DOHH2 (cell line): ENCODE measurements at regions not wholly inside any gene's neighbourhood (a gene's known extent, or its start where the extent isn't known, plus 50 kb on each side); places are given as distances from the start of the nearest gene placed in this dataset.

Source experiments
- H3F3A ChIP-seq: fragments of 200-600 bp; sonication (generic), shearing (Covaris generic); 2 replicates; pipeline ENCODE4 v1.6.0; 2016; ENCODE audit warnings: antibody characterized with exemption, mild to moderate bottlenecking; ENCODE audit not compliant: control insufficient read depth, insufficient read depth
- H3K27ac ChIP-seq: fragments of 200-600 bp; sonication (generic); 2 replicates; pipeline ENCODE4 v1.5.1; 2014; ENCODE audit warnings: low read depth, mild to moderate bottlenecking, low read length, moderate library complexity
- H3K27me3 ChIP-seq: fragments of 200-600 bp; sonication (generic); 2 replicates; pipeline ENCODE4 v1.6.1; 2014; ENCODE audit warnings: mild to moderate bottlenecking, low read length, mixed read lengths; ENCODE audit not compliant: control insufficient read depth
- H3K36me3 ChIP-seq: fragments of 200-600 bp; sonication (generic); 2 replicates; pipeline ENCODE4 v1.6.1; 2014; ENCODE audit warnings: mild to moderate bottlenecking, low read length, moderate library complexity, mixed read lengths; ENCODE audit not compliant: control insufficient read depth
- H3K4me1 ChIP-seq: fragments of 200-600 bp; sonication (generic); 2 replicates; pipeline ENCODE4 v1.6.1; 2014; ENCODE audit warnings: mild to moderate bottlenecking, low read length, mixed read lengths; ENCODE audit not compliant: control insufficient read depth
- H3K4me2 ChIP-seq: fragments of 200-600 bp; sonication (generic); 2 replicates; pipeline ENCODE4 v1.6.0; 2014; ENCODE audit warnings: mild to moderate bottlenecking, low read length, moderate library complexity
- H3K4me3 ChIP-seq: fragments of 200-600 bp; sonication (generic); 2 replicates; pipeline ENCODE4 v1.5.1; 2014; ENCODE audit warnings: mild to moderate bottlenecking, low read length, mixed read lengths
- H3K79me2 ChIP-seq: fragments of 200-600 bp; sonication (generic); 2 replicates; pipeline ENCODE4 v1.6.1; 2014; ENCODE audit warnings: mild to moderate bottlenecking, low read length, mixed read lengths; ENCODE audit not compliant: control insufficient read depth
- H3K9me2 ChIP-seq: fragments of 200-600 bp; sonication (generic); replicated peaks from 2 replicates; pipeline ENCODE4 v1.6.1; 2014; ENCODE audit warnings: mild to moderate bottlenecking, low read length, mixed read lengths; ENCODE audit not compliant: control insufficient read depth
- H3K9me3 ChIP-seq: fragments of 200-600 bp; sonication (generic); 2 replicates; pipeline ENCODE4 v1.6.1; 2014; ENCODE audit warnings: antibody characterized with exemption, low read length, mixed read lengths; ENCODE audit not compliant: control insufficient read depth, insufficient read depth
- H4K20me1 ChIP-seq: fragments of 200-600 bp; sonication (generic); 2 replicates; pipeline ENCODE4 v1.6.0; 2014; ENCODE audit warnings: low read depth, mild to moderate bottlenecking, antibody characterized with exemption, low read length, moderate library complexity; ENCODE audit not compliant: control insufficient read depth, insufficient read depth
- EZH2phosphoT487 ChIP-seq: fragments of 200-600 bp; sonication (generic); IDR thresholded peaks from 2 replicates; pipeline ENCODE4 v1.6.1; 2017; ENCODE audit warnings: borderline replicate concordance, mild to moderate bottlenecking, antibody characterized with exemption, low read length, moderate library complexity, mixed read lengths
- TF ChIP-seq, protein P1 (sequence below): fragments of 200-600 bp; sonication (generic); IDR thresholded peaks from one replicate; pipeline ENCODE4 v1.5.1; 2014; ENCODE audit warnings: antibody characterized with exemption, mild to moderate bottlenecking, low read depth, low read length; ENCODE audit not compliant: poor library complexity, severe bottlenecking

DNA sequence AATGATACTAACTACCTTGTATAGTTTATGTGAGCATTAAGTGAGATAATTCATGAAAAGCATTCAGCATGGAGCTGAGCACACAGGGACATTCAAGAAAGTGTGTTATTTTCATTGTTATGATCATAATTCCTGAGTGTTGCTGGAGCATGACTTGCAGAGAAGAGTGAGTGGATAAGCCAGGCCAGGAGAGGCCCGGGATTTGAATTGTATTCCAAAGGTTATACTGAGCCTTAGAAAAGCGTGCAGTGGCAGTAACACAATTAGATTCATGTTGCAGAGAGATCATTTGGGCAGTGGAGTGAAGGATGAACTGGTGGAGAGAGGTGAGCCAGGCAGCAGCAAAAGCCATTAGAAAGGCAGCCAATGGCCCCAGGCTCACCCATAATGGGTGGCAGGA, 142.9 kb upstream of the SH3BP4 start:
- Histone ChIP-seq H3K4me1 (no peaks in the 10 kb centered on the region), H3F3A (no peaks in the 10 kb centered on the region), H4K20me1 (no peaks in the 10 kb centered on the region), H3K9me3 (no peaks in the 10 kb centered on the region), H3K27me3 (no peaks in the 10 kb centered on the region), H3K27ac (no peak overlapping the region), H3K4me3 (no peak overlapping the region), H3K4me2 (no peak overlapping the region), H3K9me2 (no peaks in the 10 kb centered on the region), H3K36me3 (no peaks in the 10 kb centered on the region), H3K79me2 (no peaks in the 10 kb centered on the region)
- TF ChIP-seq, protein P1, sequence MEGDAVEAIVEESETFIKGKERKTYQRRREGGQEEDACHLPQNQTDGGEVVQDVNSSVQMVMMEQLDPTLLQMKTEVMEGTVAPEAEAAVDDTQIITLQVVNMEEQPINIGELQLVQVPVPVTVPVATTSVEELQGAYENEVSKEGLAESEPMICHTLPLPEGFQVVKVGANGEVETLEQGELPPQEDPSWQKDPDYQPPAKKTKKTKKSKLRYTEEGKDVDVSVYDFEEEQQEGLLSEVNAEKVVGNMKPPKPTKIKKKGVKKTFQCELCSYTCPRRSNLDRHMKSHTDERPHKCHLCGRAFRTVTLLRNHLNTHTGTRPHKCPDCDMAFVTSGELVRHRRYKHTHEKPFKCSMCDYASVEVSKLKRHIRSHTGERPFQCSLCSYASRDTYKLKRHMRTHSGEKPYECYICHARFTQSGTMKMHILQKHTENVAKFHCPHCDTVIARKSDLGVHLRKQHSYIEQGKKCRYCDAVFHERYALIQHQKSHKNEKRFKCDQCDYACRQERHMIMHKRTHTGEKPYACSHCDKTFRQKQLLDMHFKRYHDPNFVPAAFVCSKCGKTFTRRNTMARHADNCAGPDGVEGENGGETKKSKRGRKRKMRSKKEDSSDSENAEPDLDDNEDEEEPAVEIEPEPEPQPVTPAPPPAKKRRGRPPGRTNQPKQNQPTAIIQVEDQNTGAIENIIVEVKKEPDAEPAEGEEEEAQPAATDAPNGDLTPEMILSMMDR = no peak
- TF ChIP-seq EZH2phosphoT487 = no peak

DNA sequence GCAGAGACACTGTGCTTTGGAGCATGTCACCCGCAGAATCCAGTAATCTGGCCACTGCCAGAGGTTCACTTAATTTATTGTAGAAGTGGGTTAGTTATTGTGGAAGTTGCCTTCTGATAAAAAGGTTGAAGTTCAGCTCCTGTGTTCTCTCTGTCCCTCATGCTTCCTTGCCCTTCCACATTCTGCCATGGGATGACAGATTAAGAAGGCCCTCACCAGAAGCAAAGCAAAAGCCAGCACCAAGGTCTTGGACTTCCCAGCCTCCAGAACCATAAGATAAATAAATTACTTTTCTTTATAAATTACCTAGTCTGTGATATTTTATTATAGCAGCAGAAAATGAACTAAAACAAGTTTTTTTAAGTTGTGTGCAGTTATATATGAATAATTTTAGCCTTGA, 145.0 kb upstream of the SH3BP4 start:
- Histone ChIP-seq H3F3A (no peaks in the 10 kb centered on the region), H3K36me3 (no peaks in the 10 kb centered on the region), H3K9me3 (no peaks in the 10 kb centered on the region), H3K27ac (no peak overlapping the region), H3K27me3 (no peaks in the 10 kb centered on the region), H3K4me1 (no peaks in the 10 kb centered on the region), H3K9me2 (no peaks in the 10 kb centered on the region), H3K79me2 (no peaks in the 10 kb centered on the region), H3K4me3 (no peak overlapping the region), H3K4me2 (no peak overlapping the region), H4K20me1 (no peaks in the 10 kb centered on the region)
- TF ChIP-seq, protein P1 = no peak
- TF ChIP-seq EZH2phosphoT487 = no peak

DNA sequence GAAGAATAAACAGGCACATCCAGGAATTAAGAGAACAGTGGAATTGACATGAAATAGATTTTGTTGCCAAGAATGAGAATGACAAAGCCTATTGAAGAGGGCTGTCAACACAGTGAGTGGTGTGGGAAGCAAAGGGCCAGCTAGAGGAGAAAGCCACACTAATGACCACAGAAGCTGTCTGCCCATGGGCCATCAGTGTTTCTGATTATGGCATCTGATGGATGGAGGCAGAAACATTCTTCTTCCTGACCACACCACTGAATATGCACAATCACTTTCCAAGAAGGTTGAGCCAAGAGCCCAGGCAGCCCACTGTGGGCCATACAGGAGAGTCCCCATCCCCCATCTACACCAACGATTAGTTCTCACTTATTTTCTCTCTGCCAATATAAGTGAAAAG, 146.0 kb upstream of the SH3BP4 start:
- H3F3A ChIP-seq = no peaks in the 10 kb centered on the region
- H4K20me1 ChIP-seq = no peaks in the 10 kb centered on the region
- no peaks in the 10 kb centered on the region for H3K27me3 ChIP-seq
- no peak for TF ChIP-seq EZH2phosphoT487
- TF ChIP-seq, protein P1 = no peak
- no peaks in the 10 kb centered on the region for H3K36me3 ChIP-seq
- H3K9me2 ChIP-seq = no peaks in the 10 kb centered on the region
- H3K9me3 ChIP-seq = no peaks in the 10 kb centered on the region
- H3K4me2 ChIP-seq = no peak overlapping the region
- H3K4me1 ChIP-seq = no peaks in the 10 kb centered on the region
- H3K79me2 ChIP-seq = no peaks in the 10 kb centered on the region
- H3K4me3 ChIP-seq = no peak overlapping the region
- H3K27ac ChIP-seq = no peak overlapping the region

DNA sequence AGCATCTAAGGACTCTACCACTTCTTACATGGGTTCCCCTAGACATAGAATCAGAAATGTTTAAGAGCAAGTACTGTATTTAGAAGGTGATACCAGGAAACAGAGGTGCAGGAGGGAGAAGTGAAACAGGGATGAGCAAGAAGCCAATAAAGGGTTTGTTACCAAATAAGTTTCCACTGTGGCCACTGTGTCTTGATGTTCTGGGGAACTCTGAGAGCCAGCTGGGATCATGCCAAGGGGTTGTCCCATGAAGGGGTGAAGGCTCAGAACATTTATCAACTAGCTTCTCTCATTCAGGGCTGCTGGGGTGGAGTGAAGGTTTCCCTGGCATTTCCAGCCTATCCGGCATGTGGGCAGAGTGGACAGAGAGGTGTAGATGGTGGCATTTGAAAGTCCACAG, 147.1 kb upstream of the SH3BP4 start:
- Histone ChIP-seq H3K27ac (no peak overlapping the region), H3K9me2 (no peaks in the 10 kb centered on the region), H4K20me1 (no peaks in the 10 kb centered on the region), H3K36me3 (no peaks in the 10 kb centered on the region), H3F3A (no peaks in the 10 kb centered on the region), H3K27me3 (no peaks in the 10 kb centered on the region), H3K79me2 (no peaks in the 10 kb centered on the region), H3K4me1 (no peaks in the 10 kb centered on the region), H3K9me3 (no peaks in the 10 kb centered on the region), H3K4me2 (no peak overlapping the region), H3K4me3 (no peak overlapping the region)
- TF ChIP-seq, protein P1 = no peak
- no peak for TF ChIP-seq EZH2phosphoT487
